ENCODE measurements at regions not wholly inside any gene's neighbourhood (a gene's known extent, or its start where the extent isn't known, plus 50 kb on each side); places are given as distances from the start of the nearest gene placed in this dataset.

GRCh38 chr14:76313303-76313702 is 62.6 kb upstream of the ESRRB start:
- H3K4me1 Mint-ChIP-seq (ENCODE audit: low read depth in 2 of 2): peaks cover 5% of the 10 kb centered on the region in 2 donors
- H3K27me3 Mint-ChIP-seq: peaks cover 32 to 88% of the 10 kb centered on the region in 2 donors
- H3K9me3 Mint-ChIP-seq: no peaks in the 10 kb centered on the region
- no peaks in the 10 kb centered on the region for H3K36me3 Mint-ChIP-seq (ENCODE audit: insufficient read depth)
- DNase-seq (no peak), ATAC-seq (replicated peaks) (no peak)
- no peak overlapping the region for H3K27ac Mint-ChIP-seq
- no peak overlapping the region for H3K4me3 Mint-ChIP-seq

GRCh38 chr14:76313852-76314251 is 62.1 kb upstream of the ESRRB start:
- DNase-seq: no peak
- H3K4me3 Mint-ChIP-seq: no peak overlapping the region
- no peaks in the 10 kb centered on the region for H3K9me3 Mint-ChIP-seq
- peaks cover 5% of the 10 kb centered on the region in 2 donors for H3K4me1 Mint-ChIP-seq (ENCODE audit: low read depth in 2 of 2)
- peaks cover 26 to 83% of the 10 kb centered on the region in 2 donors for H3K27me3 Mint-ChIP-seq
- no peaks in the 10 kb centered on the region for H3K36me3 Mint-ChIP-seq (ENCODE audit: insufficient read depth)
- H3K27ac Mint-ChIP-seq: no peak overlapping the region
- no peak for ATAC-seq (replicated peaks)

- H3K4me1 Mint-ChIP-seq (ENCODE audit: low read depth in 2 of 2): peaks cover 5% of the 10 kb centered on the region in 2 donors
- H3K27ac Mint-ChIP-seq: no peak overlapping the region
- H3K27me3 Mint-ChIP-seq: peaks cover 26 to 75% of the 10 kb centered on the region in 2 donors
These were observed 61.4 kb upstream of the ESRRB start for GRCh38 chr14:76314521-76315034.

GRCh38 chr14:76320486-76320885 is 55.5 kb upstream of the ESRRB start:
- Mint-ChIP-seq H3K27ac (no peak overlapping the region), H3K4me1 (ENCODE audit: low read depth in 2 of 2) (peaks cover 0 to 4% of the 10 kb centered on the region in 2 donors), H3K36me3 (ENCODE audit: insufficient read depth) (no peaks in the 10 kb centered on the region), H3K9me3 (no peaks in the 10 kb centered on the region), H3K4me3 (no peak overlapping the region), H3K27me3 (peaks cover 12 to 54% of the 10 kb centered on the region in 2 donors)
- ATAC-seq (replicated peaks) (no peak), DNase-seq (no peak)

More at GRCh38 chr14:76314521-76315034, 61.4 kb upstream of the ESRRB start:
- Mint-ChIP-seq H3K9me3 (no peaks in the 10 kb centered on the region), H3K4me3 (no peak overlapping the region), H3K36me3 (ENCODE audit: insufficient read depth) (no peaks in the 10 kb centered on the region)
- DNase-seq (no peak), ATAC-seq (replicated peaks) (no peak)

GRCh38 chr14:76320975-76321374 is 55.0 kb upstream of the ESRRB start:
- H3K4me3 Mint-ChIP-seq: no peak overlapping the region
- no peak overlapping the region for H3K27ac Mint-ChIP-seq
- ATAC-seq (replicated peaks) (no peak), DNase-seq (no peak)
- no peaks in the 10 kb centered on the region for H3K36me3 Mint-ChIP-seq (ENCODE audit: insufficient read depth)
- no peaks in the 10 kb centered on the region for H3K9me3 Mint-ChIP-seq
- H3K27me3 Mint-ChIP-seq: peaks cover 12 to 54% of the 10 kb centered on the region in 2 donors
- H3K4me1 Mint-ChIP-seq (ENCODE audit: low read depth in 2 of 2): peaks cover 0 to 4% of the 10 kb centered on the region in 2 donors

GRCh38 chr14:76322594-76323220 is 53.2 kb upstream of the ESRRB start:
- H3K4me3 Mint-ChIP-seq: no peak overlapping the region
- peaks cover 13 to 59% of the 10 kb centered on the region in 2 donors for H3K27me3 Mint-ChIP-seq
- ATAC-seq (replicated peaks) (no peak), DNase-seq (no peak)
- no peaks in the 10 kb centered on the region for H3K9me3 Mint-ChIP-seq
- H3K27ac Mint-ChIP-seq: no peak overlapping the region
- H3K36me3 Mint-ChIP-seq (ENCODE audit: insufficient read depth): no peaks in the 10 kb centered on the region
- peaks cover 0 to 4% of the 10 kb centered on the region in 2 donors for H3K4me1 Mint-ChIP-seq (ENCODE audit: low read depth in 2 of 2)

GRCh38 chr14:76323331-76324050 is 52.4 kb upstream of the ESRRB start:
- Mint-ChIP-seq H3K27ac (no peak overlapping the region), H3K27me3 (peaks cover 21 to 67% of the 10 kb centered on the region in 2 donors), H3K4me1 (ENCODE audit: low read depth in 2 of 2) (peaks cover 0 to 4% of the 10 kb centered on the region in 2 donors), H3K36me3 (ENCODE audit: insufficient read depth) (no peaks in the 10 kb centered on the region), H3K9me3 (no peaks in the 10 kb centered on the region), H3K4me3 (no peak overlapping the region)
- ATAC-seq (replicated peaks): no peak
- no peak for DNase-seq

- H3K27me3 Mint-ChIP-seq: peaks cover 26 to 74% of the 10 kb centered on the region in 2 donors
- H3K36me3 Mint-ChIP-seq (ENCODE audit: insufficient read depth): no peaks in the 10 kb centered on the region
- no peak overlapping the region for H3K4me3 Mint-ChIP-seq
- ATAC-seq (replicated peaks): no peak
- no peaks in the 10 kb centered on the region for H3K9me3 Mint-ChIP-seq
- no peak overlapping the region for H3K27ac Mint-ChIP-seq
- H3K4me1 Mint-ChIP-seq (ENCODE audit: low read depth in 2 of 2): peaks cover 0 to 4% of the 10 kb centered on the region in 2 donors
- no peak for DNase-seq
These were observed 51.8 kb upstream of the ESRRB start for GRCh38 chr14:76324133-76324532.

Measured in effector memory CD8-positive, alpha-beta T cell (primary cell).